ENCODE measurements at regions not wholly inside any gene's neighbourhood (a gene's known extent, or its start where the extent isn't known, plus 50 kb on each side); places are given as distances from the start of the nearest gene placed in this dataset.

GRCh38 chr14:41378526-41378925 is 228.2 kb upstream of the LRFN5 start:
- H3K36me3 ChIP-seq: no peaks in the 10 kb centered on the region
- no peak overlapping the region for H3K4me3 ChIP-seq (ENCODE audit: low read depth, low read length)
- H3K27me3 ChIP-seq: no peaks in the 10 kb centered on the region
- no peaks in the 10 kb centered on the region; the same call in 1 of the 2 replicates for H3K9me3 ChIP-seq
- DNase-seq: no peak
- H3K4me1 ChIP-seq: no peaks in the 10 kb centered on the region
- no peak for TF ChIP-seq CTCF (IDR thresholded peaks at IDR 0.05; ENCODE audit: low read depth, low read length)

- Histone ChIP-seq H3K4me1 (no peaks in the 10 kb centered on the region), H3K27me3 (no peaks in the 10 kb centered on the region), H3K9me3 (no peaks in the 10 kb centered on the region; the same call in 1 of the 2 replicates), H3K36me3 (no peaks in the 10 kb centered on the region), H3K4me3 (ENCODE audit: low read depth, low read length) (no peak overlapping the region)
- no peak for TF ChIP-seq CTCF (IDR thresholded peaks at IDR 0.05; ENCODE audit: low read depth, low read length)
- DNase-seq: no peak
These were observed 228.7 kb upstream of the LRFN5 start for GRCh38 chr14:41377932-41378331.

GRCh38 chr14:41374092-41374491 is 232.6 kb upstream of the LRFN5 start:
- no peak for DNase-seq
- Histone ChIP-seq H3K9me3 (no peaks in the 10 kb centered on the region), H3K27me3 (no peaks in the 10 kb centered on the region), H3K4me3 (ENCODE audit: low read depth, low read length) (no peak overlapping the region), H3K36me3 (no peaks in the 10 kb centered on the region), H3K4me1 (no peaks in the 10 kb centered on the region)
- TF ChIP-seq CTCF (IDR thresholded peaks at IDR 0.05; ENCODE audit: low read depth, low read length): no peak

DNA sequence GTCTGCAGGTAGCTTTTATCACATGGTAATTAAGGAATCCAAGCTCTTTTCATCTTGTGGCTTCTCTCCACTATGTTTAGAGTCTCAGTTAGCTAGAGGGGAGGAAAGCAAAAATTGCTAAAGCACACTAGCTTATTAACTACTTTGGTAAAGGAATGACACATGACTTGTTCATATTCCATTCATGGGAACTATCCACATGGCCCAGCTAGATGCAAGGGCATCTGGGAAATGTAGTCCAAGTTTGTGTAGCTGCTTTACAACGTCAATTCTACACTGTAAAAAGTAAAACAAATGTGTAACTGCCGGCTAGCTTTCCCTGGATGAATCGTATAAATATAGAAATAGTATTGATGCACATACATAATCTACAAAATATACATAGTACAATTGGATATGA is 244.5 kb upstream of the LRFN5 start:
- no peaks in the 10 kb centered on the region for H3K27me3 ChIP-seq
- no peak for DNase-seq

DNA sequence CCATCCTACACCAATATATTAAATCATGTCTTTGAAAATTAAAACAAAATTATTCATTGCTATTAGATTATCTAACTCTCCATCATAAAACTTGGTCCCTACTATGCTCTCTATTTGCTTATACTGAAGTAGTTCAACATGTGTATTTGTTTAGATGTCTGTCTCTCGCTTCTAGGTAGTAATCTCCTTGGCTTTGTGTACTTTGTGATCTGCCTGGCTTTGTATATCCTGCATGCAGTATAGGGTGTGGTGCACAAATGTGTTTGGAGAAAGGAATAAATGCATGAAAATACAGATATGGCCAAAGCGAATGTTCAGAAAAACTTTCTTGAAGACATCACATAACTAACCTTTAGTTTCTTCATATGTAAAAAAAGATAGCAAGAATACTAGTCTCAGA is 246.6 kb upstream of the LRFN5 start:
- no peaks in the 10 kb centered on the region for H3K4me1 ChIP-seq
- H3K27me3 ChIP-seq: no peaks in the 10 kb centered on the region
- TF ChIP-seq CTCF (IDR thresholded peaks at IDR 0.05; ENCODE audit: low read depth, low read length): no peak
- no peaks in the 10 kb centered on the region for H3K36me3 ChIP-seq
- no peak overlapping the region for H3K4me3 ChIP-seq (ENCODE audit: low read depth, low read length)
- no peaks in the 10 kb centered on the region for H3K9me3 ChIP-seq
- no peak for DNase-seq

More for the DNA sequence above, 244.5 kb upstream of the LRFN5 start:
- no peak for TF ChIP-seq CTCF (IDR thresholded peaks at IDR 0.05; ENCODE audit: low read depth, low read length)
- Histone ChIP-seq H3K9me3 (no peaks in the 10 kb centered on the region), H3K4me3 (ENCODE audit: low read depth, low read length) (no peak overlapping the region), H3K36me3 (no peaks in the 10 kb centered on the region), H3K4me1 (no peaks in the 10 kb centered on the region)

GRCh38 chr14:41355866-41356265 is 250.8 kb upstream of the LRFN5 start:
- no peak for DNase-seq
- Histone ChIP-seq H3K4me1 (no peaks in the 10 kb centered on the region), H3K4me3 (ENCODE audit: low read depth, low read length) (no peak overlapping the region), H3K27me3 (no peaks in the 10 kb centered on the region), H3K9me3 (no peaks in the 10 kb centered on the region), H3K36me3 (no peaks in the 10 kb centered on the region)
- TF ChIP-seq CTCF (IDR thresholded peaks at IDR 0.05; ENCODE audit: low read depth, low read length): no peak

Data from BE2C (cell line).